ENCODE measurements at regions not wholly inside any gene's neighbourhood (a gene's known extent, or its start where the extent isn't known, plus 50 kb on each side); places are given as distances from the start of the nearest gene placed in this dataset.

GRCh38 chr14:101711041-101711856, 50.3 kb upstream of the PPP2R5C start:
- no peak for DNase-seq (ENCODE audit: low read depth)
- H3K4me3 ChIP-seq (ENCODE audit: control insufficient read depth, low read depth, low read length), result no peak overlapping the region
- TF ChIP-seq, protein P1, sequence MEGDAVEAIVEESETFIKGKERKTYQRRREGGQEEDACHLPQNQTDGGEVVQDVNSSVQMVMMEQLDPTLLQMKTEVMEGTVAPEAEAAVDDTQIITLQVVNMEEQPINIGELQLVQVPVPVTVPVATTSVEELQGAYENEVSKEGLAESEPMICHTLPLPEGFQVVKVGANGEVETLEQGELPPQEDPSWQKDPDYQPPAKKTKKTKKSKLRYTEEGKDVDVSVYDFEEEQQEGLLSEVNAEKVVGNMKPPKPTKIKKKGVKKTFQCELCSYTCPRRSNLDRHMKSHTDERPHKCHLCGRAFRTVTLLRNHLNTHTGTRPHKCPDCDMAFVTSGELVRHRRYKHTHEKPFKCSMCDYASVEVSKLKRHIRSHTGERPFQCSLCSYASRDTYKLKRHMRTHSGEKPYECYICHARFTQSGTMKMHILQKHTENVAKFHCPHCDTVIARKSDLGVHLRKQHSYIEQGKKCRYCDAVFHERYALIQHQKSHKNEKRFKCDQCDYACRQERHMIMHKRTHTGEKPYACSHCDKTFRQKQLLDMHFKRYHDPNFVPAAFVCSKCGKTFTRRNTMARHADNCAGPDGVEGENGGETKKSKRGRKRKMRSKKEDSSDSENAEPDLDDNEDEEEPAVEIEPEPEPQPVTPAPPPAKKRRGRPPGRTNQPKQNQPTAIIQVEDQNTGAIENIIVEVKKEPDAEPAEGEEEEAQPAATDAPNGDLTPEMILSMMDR (conservative IDR thresholded peaks at IDR 0.05; ENCODE audit: control insufficient read depth, insufficient read depth, low read depth, low read length), result no peak
